Calu3 (cell line): ENCODE measurements at regions not wholly inside any gene's neighbourhood (a gene's known extent, or its start where the extent isn't known, plus 50 kb on each side); places are given as distances from the start of the nearest gene placed in this dataset.

Experiments
- BruUV-seq: library from RNA; stranded (reverse); fragments of 400-500 nt; replicated peaks from 2 replicates; lab custom pipeline; 2021; lab: Mats Ljungman, UMichigan
- CTCF ChIA-PET: fragments of 300-600 bp; sonication (Branson Sonifier 250); formaldehyde crosslinking; loops from one replicate; lab custom pipeline; 2022; ENCODE audit warnings: antibody characterized with exemption; lab: Charles Lee
- DNase-seq: peaks from one replicate; pipeline ENCODE4 v3.0.0; 2022
- H3K27ac Mint-ChIP-seq: one replicate; pipeline ENCODE4 v1.8.0; 2022; ENCODE audit warnings: mixed read lengths; ENCODE audit not compliant: unreplicated experiment
- H3K27me3 Mint-ChIP-seq: one replicate; pipeline ENCODE4 v1.8.0; 2022; ENCODE audit warnings: mixed read lengths; ENCODE audit not compliant: unreplicated experiment
- H3K36me3 Mint-ChIP-seq: one replicate; pipeline ENCODE4 v1.8.0; 2022; ENCODE audit warnings: mild to moderate bottlenecking, moderate library complexity, mixed read lengths; ENCODE audit not compliant: insufficient read depth, unreplicated experiment
- H3K4me1 Mint-ChIP-seq: one replicate; pipeline ENCODE4 v1.8.0; 2022; ENCODE audit warnings: mild to moderate bottlenecking, low read depth, mixed read lengths; ENCODE audit not compliant: unreplicated experiment
- H3K4me3 Mint-ChIP-seq: one replicate; pipeline ENCODE4 v1.8.0; 2022; ENCODE audit warnings: mild to moderate bottlenecking, low read depth, moderate library complexity, mixed read lengths; ENCODE audit not compliant: unreplicated experiment
- H3K9me3 Mint-ChIP-seq: one replicate; pipeline ENCODE4 v1.8.0; 2022; ENCODE audit warnings: low read depth, mixed read lengths; ENCODE audit not compliant: unreplicated experiment
- CTCF ChIP-seq: fragments of 200-600 bp; IDR thresholded peaks from one replicate; pipeline ENCODE4 v1.8.0; 2022; ENCODE audit warnings: antibody characterized with exemption; ENCODE audit not compliant: unreplicated experiment
- intact Hi-C: fragments of 100-400 bp; cut with micrococcal nuclease; formaldehyde crosslinking; loops from one replicate; pipeline ENCODE4 v1.10.0; 2022; ENCODE audit not compliant: unreplicated experiment

- CTCF ChIA-PET, result no interaction called here
- intact Hi-C loops, result no loop called here
These were observed 159.8 kb upstream of the STK17B start for GRCh38 chr2:196331143-196331542.

GRCh38 chr2:196331851-196332250 lies 160.5 kb upstream of the STK17B start:
- H3K4me1 Mint-ChIP-seq, result peaks cover 44% of the 10 kb centered on the region
- no peaks in the 10 kb centered on the region for H3K9me3 Mint-ChIP-seq
- no TSS peak for BruUV-seq
- CTCF ChIA-PET, result no interaction called here
- H3K27ac Mint-ChIP-seq, result no peak overlapping the region
- H3K4me3 Mint-ChIP-seq, result no peak overlapping the region
- H3K27me3 Mint-ChIP-seq, result no peaks in the 10 kb centered on the region
- no peak for TF ChIP-seq CTCF
- intact Hi-C loops, result no loop called here
- DNase-seq, result no peak
- H3K36me3 Mint-ChIP-seq, result no peaks in the 10 kb centered on the region

More at GRCh38 chr2:196331143-196331542, 159.8 kb upstream of the STK17B start:
- BruUV-seq, result no TSS peak
- TF ChIP-seq CTCF, result no peak
- Mint-ChIP-seq H3K27ac (peak overlapping the region; percentile 6), H3K36me3 (no peaks in the 10 kb centered on the region), H3K27me3 (no peaks in the 10 kb centered on the region), H3K4me3 (no peak overlapping the region), H3K9me3 (no peaks in the 10 kb centered on the region), H3K4me1 (peaks cover 42% of the 10 kb centered on the region)
- DNase-seq, result peak; percentile 25

- BruUV-seq, result no TSS peak
- TF ChIP-seq CTCF, result no peak
- Mint-ChIP-seq H3K36me3 (no peaks in the 10 kb centered on the region), H3K9me3 (no peaks in the 10 kb centered on the region), H3K27ac (no peak overlapping the region), H3K4me1 (peaks cover 49% of the 10 kb centered on the region), H3K27me3 (no peaks in the 10 kb centered on the region), H3K4me3 (no peak overlapping the region)
- intact Hi-C loops, result no loop called here
- DNase-seq, result no peak
- CTCF ChIA-PET, result no interaction called here
These were observed 162.0 kb upstream of the STK17B start for GRCh38 chr2:196333397-196333796.

GRCh38 chr2:196334710-196335109 lies 163.3 kb upstream of the STK17B start:
- CTCF ChIA-PET, result interaction anchor here (0.6 to 0.8 kb wide), 2 partner anchors 16 to 35 kb away, joined by 3 read pairs; no protein-coding TSS in a partner anchor
- DNase-seq, result no peak
- intact Hi-C loops, result loop anchor here (1.0 to 5.0 kb wide), 2 partner anchors 162 to 256 kb away; partner anchors contain the start of gene STK17B
- Mint-ChIP-seq H3K4me1 (peaks cover 49% of the 10 kb centered on the region), H3K36me3 (no peaks in the 10 kb centered on the region), H3K27me3 (no peaks in the 10 kb centered on the region), H3K4me3 (no peak overlapping the region), H3K9me3 (no peaks in the 10 kb centered on the region), H3K27ac (no peak overlapping the region)
- BruUV-seq, result no TSS peak
- no peak for TF ChIP-seq CTCF
